Mammary epithelial cell (primary cell): ENCODE measurements at regions not wholly inside any gene's neighbourhood (a gene's known extent, or its start where the extent isn't known, plus 50 kb on each side); places are given as distances from the start of the nearest gene placed in this dataset.

Source experiments
- EZH2 ChIP-seq: IDR thresholded peaks from 2 replicates; pipeline ENCODE4 v1.6.1; 2012; ENCODE audit warnings: low read length, inconsistent platforms, borderline replicate concordance
- TF ChIP-seq, protein P1 (sequence below), 2 donors: IDR thresholded peaks in 1 of 2; conservative IDR thresholded peaks in 1 of 2; 2 replicates each; pipeline ENCODE4 v1.5.1; 2011 to 2012; ENCODE audit warnings: inconsistent platforms in 2 of 2, low read length in 2 of 2, mild to moderate bottlenecking in 2 of 2, control low read depth in 1 of 2, low read depth in 1 of 2; ENCODE audit not compliant: insufficient read depth in 1 of 2; ENCODE audit errors: extremely low read depth in 1 of 2

DNA sequence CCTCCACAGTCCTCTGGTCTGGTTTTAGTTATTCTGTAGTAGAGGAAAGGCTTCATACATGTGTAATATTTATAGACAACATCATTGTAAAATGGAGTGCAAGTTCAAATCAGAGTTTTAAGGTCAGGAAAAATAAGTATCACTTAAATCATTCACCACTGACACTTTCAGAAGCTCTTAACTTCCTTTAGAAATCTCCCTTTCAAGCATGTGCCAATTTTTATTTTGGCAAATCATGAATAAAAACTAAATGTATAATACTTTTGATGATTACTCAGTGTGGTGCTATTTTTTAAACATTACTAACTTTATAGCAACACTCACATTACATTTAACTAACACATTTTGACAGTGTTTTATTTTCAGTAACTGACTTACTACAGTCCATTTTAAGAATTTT is 112.2 kb downstream of the OGFRL1 start:
- TF ChIP-seq, protein P1, sequence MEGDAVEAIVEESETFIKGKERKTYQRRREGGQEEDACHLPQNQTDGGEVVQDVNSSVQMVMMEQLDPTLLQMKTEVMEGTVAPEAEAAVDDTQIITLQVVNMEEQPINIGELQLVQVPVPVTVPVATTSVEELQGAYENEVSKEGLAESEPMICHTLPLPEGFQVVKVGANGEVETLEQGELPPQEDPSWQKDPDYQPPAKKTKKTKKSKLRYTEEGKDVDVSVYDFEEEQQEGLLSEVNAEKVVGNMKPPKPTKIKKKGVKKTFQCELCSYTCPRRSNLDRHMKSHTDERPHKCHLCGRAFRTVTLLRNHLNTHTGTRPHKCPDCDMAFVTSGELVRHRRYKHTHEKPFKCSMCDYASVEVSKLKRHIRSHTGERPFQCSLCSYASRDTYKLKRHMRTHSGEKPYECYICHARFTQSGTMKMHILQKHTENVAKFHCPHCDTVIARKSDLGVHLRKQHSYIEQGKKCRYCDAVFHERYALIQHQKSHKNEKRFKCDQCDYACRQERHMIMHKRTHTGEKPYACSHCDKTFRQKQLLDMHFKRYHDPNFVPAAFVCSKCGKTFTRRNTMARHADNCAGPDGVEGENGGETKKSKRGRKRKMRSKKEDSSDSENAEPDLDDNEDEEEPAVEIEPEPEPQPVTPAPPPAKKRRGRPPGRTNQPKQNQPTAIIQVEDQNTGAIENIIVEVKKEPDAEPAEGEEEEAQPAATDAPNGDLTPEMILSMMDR (conservative IDR thresholded peaks at IDR 0.05 in 1 of 2, IDR thresholded peaks at IDR 0.05 in 1 of 2; ENCODE audit: extremely low read depth in 1 of 2, insufficient read depth in 1 of 2, low read depth in 1 of 2, low read length in 2 of 2) = no peak
- no peak for TF ChIP-seq EZH2
